Sigmoid colon (tissue), 4 donors: ENCODE measurements at regions not wholly inside any gene's neighbourhood (a gene's known extent, or its start where the extent isn't known, plus 50 kb on each side); places are given as distances from the start of the nearest gene placed in this dataset.

ENCODE experiments used
- CTCF ChIP-seq, 4 experiments: fragments of 450-650 bp in 3 of 4; fragments of 200-600 bp in 1 of 4; IDR thresholded peaks; one replicate each; pipeline ENCODE4 v1.5.1; 2016 to 2019; ENCODE audit warnings: antibody characterized with exemption in 4 of 4, mild to moderate bottlenecking in 3 of 4, moderate library complexity in 2 of 4
- POLR2A ChIP-seq, 2 donors: fragments of 450-650 bp; IDR thresholded peaks; one replicate each; pipeline ENCODE4 v1.6.1; 2016; ENCODE audit warnings: antibody characterized with exemption in 2 of 2, mild to moderate bottlenecking in 2 of 2, moderate library complexity in 2 of 2
- POLR2AphosphoS5 ChIP-seq, 4 donors: sonication (generic); formaldehyde crosslinking; IDR thresholded peaks; one replicate each; pipeline ENCODE4 v1.6.1; 2017; ENCODE audit warnings: antibody characterized with exemption in 4 of 4

DNA sequence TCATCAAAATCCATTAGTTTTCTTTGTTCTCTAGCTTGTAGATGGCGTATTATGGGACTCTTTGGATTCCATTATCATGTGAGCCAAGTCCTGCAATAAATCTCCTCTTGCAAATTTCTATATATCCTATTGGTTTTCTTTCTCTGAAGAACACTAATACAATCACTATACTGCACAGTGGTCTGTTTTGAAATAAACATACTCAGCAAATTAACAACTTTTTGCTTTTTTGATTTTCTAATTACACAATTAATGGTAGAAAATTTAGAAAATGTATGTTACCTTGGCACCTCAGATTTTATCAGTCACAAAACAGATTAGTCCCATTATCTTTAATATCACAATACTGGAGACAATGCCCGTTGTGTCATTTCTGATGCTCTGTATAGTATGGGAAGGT lies 513.2 kb upstream of the MIS18BP1 start:
- TF ChIP-seq POLR2AphosphoS5 (IDR thresholded peaks at IDR 0.05) (no peak), CTCF (IDR thresholded peaks at IDR 0.05) (no peak), POLR2A (IDR thresholded peaks at IDR 0.05) (no peak)
